GM23338 (cell line): ENCODE measurements at regions not wholly inside any gene's neighbourhood (a gene's known extent, or its start where the extent isn't known, plus 50 kb on each side); places are given as distances from the start of the nearest gene placed in this dataset.

Experiments used
- ATAC-seq: fragments of 200-7000 bp; cut with Tn5 transposase; 3 replicates; pipeline ENCODE4 v1.9.1; 2020
- DNase-seq: peaks from one replicate; pipeline ENCODE4 v3.0.0-alpha.2; 2015; ENCODE audit warnings: low spot score
- H2AFZ ChIP-seq: fragments of 200-600 bp; sonication (generic); 2 replicates; pipeline ENCODE4 v1.8.0; 2016; ENCODE audit warnings: antibody characterized with exemption, mild to moderate bottlenecking, moderate library complexity
- H3F3A ChIP-seq: fragments of 200-600 bp; sonication (generic); replicated peaks from 2 replicates; pipeline ENCODE4 v1.8.0; 2017; ENCODE audit warnings: antibody characterized with exemption, mixed run types, low read depth
- H3K27ac ChIP-seq: fragments of 200-600 bp; sonication (generic); 2 replicates; pipeline ENCODE4 v1.6.1; 2016; ENCODE audit warnings: low read depth
- H3K27me3 ChIP-seq: fragments of 200-600 bp; sonication (generic); 2 replicates; pipeline ENCODE4 v1.8.0; 2016; ENCODE audit warnings: mild to moderate bottlenecking, mixed run types, moderate library complexity; ENCODE audit not compliant: insufficient read depth
- H3K36me3 ChIP-seq: fragments of 200-600 bp; sonication (generic); 2 replicates; pipeline ENCODE4 v1.8.0; 2016; ENCODE audit warnings: mild to moderate bottlenecking; ENCODE audit not compliant: insufficient read depth
- H3K4me1 ChIP-seq: fragments of 200-600 bp; sonication (generic); 2 replicates; pipeline ENCODE4 v1.8.0; 2016; ENCODE audit warnings: mild to moderate bottlenecking, moderate library complexity; ENCODE audit not compliant: insufficient read depth
- H3K4me2 ChIP-seq: fragments of 200-600 bp; sonication (generic); 2 replicates; pipeline ENCODE4 v1.7.1; 2017; ENCODE audit warnings: mixed run types
- H3K4me3 ChIP-seq: fragments of 200-600 bp; sonication (generic); 2 replicates; pipeline ENCODE4 v1.6.1; 2016; ENCODE audit warnings: mixed run types
- H3K79me2 ChIP-seq: fragments of 200-600 bp; sonication (generic); replicated peaks from 2 replicates; pipeline ENCODE4 v1.8.0; 2017; ENCODE audit warnings: mild to moderate bottlenecking; ENCODE audit not compliant: insufficient read depth
- H3K9me2 ChIP-seq: fragments of 200-600 bp; sonication (generic); 2 replicates; pipeline ENCODE4 v1.8.0; 2017; ENCODE audit not compliant: insufficient read depth
- H4K20me1 ChIP-seq: fragments of 200-600 bp; sonication (generic); replicated peaks from 2 replicates; pipeline ENCODE4 v1.8.0; 2017; ENCODE audit warnings: mild to moderate bottlenecking; ENCODE audit not compliant: insufficient read depth
- H3K27ac Mint-ChIP-seq: 2 replicates; pipeline ENCODE4 v1.8.0; 2020; ENCODE audit warnings: inconsistent platforms, mild to moderate bottlenecking, moderate library complexity, mixed read lengths
- H3K27me3 Mint-ChIP-seq: 3 replicates; pipeline ENCODE4 v1.8.0; 2022; ENCODE audit warnings: low read depth, mild to moderate bottlenecking, moderate library complexity, mixed read lengths, inconsistent platforms; ENCODE audit not compliant: insufficient read depth, poor library complexity
- H3K36me3 Mint-ChIP-seq: 3 replicates; pipeline ENCODE4 v1.8.0; 2021; ENCODE audit warnings: low read depth, mild to moderate bottlenecking, inconsistent platforms, moderate library complexity, mixed read lengths
- H3K4me1 Mint-ChIP-seq: 3 replicates; pipeline ENCODE4 v1.8.0; 2020; ENCODE audit warnings: mild to moderate bottlenecking, inconsistent platforms, mixed read lengths
- H3K4me3 Mint-ChIP-seq: 3 replicates; pipeline ENCODE4 v1.8.0; 2021; ENCODE audit warnings: moderate library complexity, mild to moderate bottlenecking, inconsistent platforms, mixed read lengths
- H3K9me3 Mint-ChIP-seq: 3 replicates; pipeline ENCODE4 v1.8.0; 2020; ENCODE audit warnings: moderate library complexity, mild to moderate bottlenecking, inconsistent platforms, mixed read lengths
- CREB1 ChIP-seq: fragments of 250-450 bp; sonication (Bioruptor Pico); IDR thresholded peaks from 2 replicates; pipeline ENCODE4 v1.5.0; 2020; ENCODE audit warnings: low read depth, mild to moderate bottlenecking, moderate library complexity
- JUNB ChIP-seq: IDR thresholded peaks from one replicate; pipeline ENCODE4 v1.6.1; 2016; ENCODE audit warnings: antibody characterized with exemption; ENCODE audit not compliant: unreplicated experiment
- POLR2AphosphoS5 ChIP-seq: IDR thresholded peaks from 2 replicates; pipeline ENCODE4 v1.6.1; 2016; ENCODE audit warnings: antibody characterized with exemption, low read depth
- ZNF331 ChIP-seq: fragments of 250-450 bp; sonication (Bioruptor Pico); IDR thresholded peaks from 2 replicates; pipeline ENCODE4 v1.5.0; 2020; ENCODE audit warnings: low read depth, mild to moderate bottlenecking, moderate library complexity
- TF ChIP-seq, protein P1 (sequence below): IDR thresholded peaks from 2 replicates; pipeline ENCODE4 v1.6.1; 2016; ENCODE audit warnings: antibody characterized with exemption
- TF ChIP-seq, protein P2 (sequence below), 2 experiments: fragments of 200-600 bp in 1 of 2; sonication (generic) in 1 of 2; conservative IDR thresholded peaks; 2 replicates each; pipeline versions ENCODE4 v1.5.1 to v1.6.1; 2016 to 2017; ENCODE audit warnings: antibody characterized with exemption in 2 of 2, low read depth in 2 of 2, mild to moderate bottlenecking in 2 of 2, moderate library complexity in 1 of 2
- TF ChIP-seq, protein P3 (sequence below): IDR thresholded peaks from one replicate; pipeline ENCODE4 v1.6.1; 2018; ENCODE audit warnings: antibody characterized with exemption; ENCODE audit not compliant: unreplicated experiment

DNA sequence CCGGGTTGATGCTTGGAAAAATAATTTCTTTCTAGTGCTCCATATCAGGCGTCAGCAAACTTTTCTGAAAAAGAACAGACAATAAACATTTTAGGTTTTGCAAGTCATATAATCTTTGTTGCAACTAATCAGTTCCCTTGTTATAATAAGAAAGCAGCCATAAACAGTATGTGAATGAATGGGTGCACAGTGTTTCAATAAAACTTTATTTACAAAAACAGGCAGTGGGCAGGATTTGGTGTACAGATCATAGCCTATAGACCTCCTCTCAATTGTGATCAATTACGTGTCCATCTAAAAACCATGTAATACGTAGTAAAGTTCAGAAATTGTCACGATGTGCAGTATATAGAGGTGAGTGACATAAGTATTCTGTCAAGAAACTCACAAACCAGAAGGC, 143.4 kb downstream of the AREG start:
- DNase-seq (no peak), ATAC-seq (no peak)
- H3F3A ChIP-seq, result no peaks in the 10 kb centered on the region
- no peaks in the 10 kb centered on the region for H3K4me1 ChIP-seq
- H3K9me2 ChIP-seq, result no peaks in the 10 kb centered on the region
- H3K36me3 Mint-ChIP-seq, result no peaks in the 10 kb centered on the region
- H3K4me3 ChIP-seq, result no peak overlapping the region
- H2AFZ ChIP-seq, result no peak overlapping the region
- H3K4me1 Mint-ChIP-seq, result no peaks in the 10 kb centered on the region
- no peaks in the 10 kb centered on the region for H3K27me3 Mint-ChIP-seq
- H3K9me3 Mint-ChIP-seq, result no peaks in the 10 kb centered on the region
- no peak overlapping the region for H3K4me3 Mint-ChIP-seq
- H3K4me2 ChIP-seq, result no peak overlapping the region
- no peaks in the 10 kb centered on the region for H4K20me1 ChIP-seq
- no peaks in the 10 kb centered on the region for H3K79me2 ChIP-seq
- H3K27ac ChIP-seq, result no peak overlapping the region
- TF ChIP-seq POLR2AphosphoS5 (no peak), JUNB (no peak), CREB1 (no peak)
- TF ChIP-seq, protein P1, sequence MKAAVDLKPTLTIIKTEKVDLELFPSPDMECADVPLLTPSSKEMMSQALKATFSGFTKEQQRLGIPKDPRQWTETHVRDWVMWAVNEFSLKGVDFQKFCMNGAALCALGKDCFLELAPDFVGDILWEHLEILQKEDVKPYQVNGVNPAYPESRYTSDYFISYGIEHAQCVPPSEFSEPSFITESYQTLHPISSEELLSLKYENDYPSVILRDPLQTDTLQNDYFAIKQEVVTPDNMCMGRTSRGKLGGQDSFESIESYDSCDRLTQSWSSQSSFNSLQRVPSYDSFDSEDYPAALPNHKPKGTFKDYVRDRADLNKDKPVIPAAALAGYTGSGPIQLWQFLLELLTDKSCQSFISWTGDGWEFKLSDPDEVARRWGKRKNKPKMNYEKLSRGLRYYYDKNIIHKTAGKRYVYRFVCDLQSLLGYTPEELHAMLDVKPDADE, result no peak
- TF ChIP-seq, protein P2, sequence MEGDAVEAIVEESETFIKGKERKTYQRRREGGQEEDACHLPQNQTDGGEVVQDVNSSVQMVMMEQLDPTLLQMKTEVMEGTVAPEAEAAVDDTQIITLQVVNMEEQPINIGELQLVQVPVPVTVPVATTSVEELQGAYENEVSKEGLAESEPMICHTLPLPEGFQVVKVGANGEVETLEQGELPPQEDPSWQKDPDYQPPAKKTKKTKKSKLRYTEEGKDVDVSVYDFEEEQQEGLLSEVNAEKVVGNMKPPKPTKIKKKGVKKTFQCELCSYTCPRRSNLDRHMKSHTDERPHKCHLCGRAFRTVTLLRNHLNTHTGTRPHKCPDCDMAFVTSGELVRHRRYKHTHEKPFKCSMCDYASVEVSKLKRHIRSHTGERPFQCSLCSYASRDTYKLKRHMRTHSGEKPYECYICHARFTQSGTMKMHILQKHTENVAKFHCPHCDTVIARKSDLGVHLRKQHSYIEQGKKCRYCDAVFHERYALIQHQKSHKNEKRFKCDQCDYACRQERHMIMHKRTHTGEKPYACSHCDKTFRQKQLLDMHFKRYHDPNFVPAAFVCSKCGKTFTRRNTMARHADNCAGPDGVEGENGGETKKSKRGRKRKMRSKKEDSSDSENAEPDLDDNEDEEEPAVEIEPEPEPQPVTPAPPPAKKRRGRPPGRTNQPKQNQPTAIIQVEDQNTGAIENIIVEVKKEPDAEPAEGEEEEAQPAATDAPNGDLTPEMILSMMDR (conservative IDR thresholded peaks at IDR 0.05; ENCODE audit: low read depth in 2 of 2), result no peak
- no peaks in the 10 kb centered on the region for H3K27me3 ChIP-seq
- no peaks in the 10 kb centered on the region for H3K36me3 ChIP-seq
- H3K27ac Mint-ChIP-seq, result no peak overlapping the region

DNA sequence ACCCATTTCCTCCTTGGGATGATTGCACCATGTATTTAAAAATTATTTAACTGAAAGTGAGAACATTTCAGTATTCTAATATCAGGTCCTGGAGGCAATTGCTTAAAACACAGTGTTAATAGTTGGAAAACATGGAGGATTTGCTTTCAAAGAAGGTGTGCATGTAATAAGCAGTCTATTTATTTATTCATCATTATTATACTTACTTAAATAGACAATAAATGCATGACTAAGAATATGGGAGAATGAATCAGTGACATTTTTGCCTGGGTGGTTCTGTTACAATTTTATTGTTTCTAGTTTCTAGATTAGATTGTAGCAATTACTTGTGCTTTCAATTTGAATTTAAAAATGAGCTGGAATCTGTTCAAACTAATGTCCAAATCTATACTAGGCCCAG, 145.5 kb downstream of the AREG start:
- H3K36me3 ChIP-seq, result no peaks in the 10 kb centered on the region
- H3K4me2 ChIP-seq, result no peak overlapping the region
- H3K36me3 Mint-ChIP-seq, result no peaks in the 10 kb centered on the region
- H4K20me1 ChIP-seq, result no peaks in the 10 kb centered on the region
- no peaks in the 10 kb centered on the region for H3K4me1 ChIP-seq
- DNase-seq, result no peak
- no peaks in the 10 kb centered on the region for H3K27me3 Mint-ChIP-seq
- no peaks in the 10 kb centered on the region for H3K79me2 ChIP-seq
- H3K4me3 ChIP-seq, result no peak overlapping the region
- no peak overlapping the region for H2AFZ ChIP-seq
- H3K27me3 ChIP-seq, result no peaks in the 10 kb centered on the region
- H3K27ac Mint-ChIP-seq, result no peak overlapping the region
- peaks cover under 1% of the 10 kb centered on the region; the same call in 1 of the 3 replicates for H3K9me3 Mint-ChIP-seq
- H3K27ac ChIP-seq, result no peak overlapping the region
- H3K9me2 ChIP-seq, result no peaks in the 10 kb centered on the region
- H3K4me1 Mint-ChIP-seq, result no peaks in the 10 kb centered on the region
- no peak overlapping the region for H3K4me3 Mint-ChIP-seq
- H3F3A ChIP-seq, result no peaks in the 10 kb centered on the region
- no peak for ATAC-seq
- TF ChIP-seq ZNF331 (CRISPR knock-in tag) (no peak), POLR2AphosphoS5 (no peak)
- TF ChIP-seq, protein P3, sequence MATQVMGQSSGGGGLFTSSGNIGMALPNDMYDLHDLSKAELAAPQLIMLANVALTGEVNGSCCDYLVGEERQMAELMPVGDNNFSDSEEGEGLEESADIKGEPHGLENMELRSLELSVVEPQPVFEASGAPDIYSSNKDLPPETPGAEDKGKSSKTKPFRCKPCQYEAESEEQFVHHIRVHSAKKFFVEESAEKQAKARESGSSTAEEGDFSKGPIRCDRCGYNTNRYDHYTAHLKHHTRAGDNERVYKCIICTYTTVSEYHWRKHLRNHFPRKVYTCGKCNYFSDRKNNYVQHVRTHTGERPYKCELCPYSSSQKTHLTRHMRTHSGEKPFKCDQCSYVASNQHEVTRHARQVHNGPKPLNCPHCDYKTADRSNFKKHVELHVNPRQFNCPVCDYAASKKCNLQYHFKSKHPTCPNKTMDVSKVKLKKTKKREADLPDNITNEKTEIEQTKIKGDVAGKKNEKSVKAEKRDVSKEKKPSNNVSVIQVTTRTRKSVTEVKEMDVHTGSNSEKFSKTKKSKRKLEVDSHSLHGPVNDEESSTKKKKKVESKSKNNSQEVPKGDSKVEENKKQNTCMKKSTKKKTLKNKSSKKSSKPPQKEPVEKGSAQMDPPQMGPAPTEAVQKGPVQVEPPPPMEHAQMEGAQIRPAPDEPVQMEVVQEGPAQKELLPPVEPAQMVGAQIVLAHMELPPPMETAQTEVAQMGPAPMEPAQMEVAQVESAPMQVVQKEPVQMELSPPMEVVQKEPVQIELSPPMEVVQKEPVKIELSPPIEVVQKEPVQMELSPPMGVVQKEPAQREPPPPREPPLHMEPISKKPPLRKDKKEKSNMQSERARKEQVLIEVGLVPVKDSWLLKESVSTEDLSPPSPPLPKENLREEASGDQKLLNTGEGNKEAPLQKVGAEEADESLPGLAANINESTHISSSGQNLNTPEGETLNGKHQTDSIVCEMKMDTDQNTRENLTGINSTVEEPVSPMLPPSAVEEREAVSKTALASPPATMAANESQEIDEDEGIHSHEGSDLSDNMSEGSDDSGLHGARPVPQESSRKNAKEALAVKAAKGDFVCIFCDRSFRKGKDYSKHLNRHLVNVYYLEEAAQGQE, result no peak
- TF ChIP-seq, protein P1, result no peak
- TF ChIP-seq, protein P2 (conservative IDR thresholded peaks at IDR 0.05; ENCODE audit: low read depth in 2 of 2), result no peak
